GM18909 (cell line): ENCODE measurements at regions not wholly inside any gene's neighbourhood (a gene's known extent, or its start where the extent isn't known, plus 50 kb on each side); places are given as distances from the start of the nearest gene placed in this dataset.

Experiments
- ATAC-seq: cut with Tn5 transposase; IDR thresholded peaks from one replicate; pipeline ENCODE4 v1.9.1; 2021; ENCODE audit warnings: mild to moderate bottlenecking; ENCODE audit not compliant: unreplicated experiment, poor library complexity

DNA sequence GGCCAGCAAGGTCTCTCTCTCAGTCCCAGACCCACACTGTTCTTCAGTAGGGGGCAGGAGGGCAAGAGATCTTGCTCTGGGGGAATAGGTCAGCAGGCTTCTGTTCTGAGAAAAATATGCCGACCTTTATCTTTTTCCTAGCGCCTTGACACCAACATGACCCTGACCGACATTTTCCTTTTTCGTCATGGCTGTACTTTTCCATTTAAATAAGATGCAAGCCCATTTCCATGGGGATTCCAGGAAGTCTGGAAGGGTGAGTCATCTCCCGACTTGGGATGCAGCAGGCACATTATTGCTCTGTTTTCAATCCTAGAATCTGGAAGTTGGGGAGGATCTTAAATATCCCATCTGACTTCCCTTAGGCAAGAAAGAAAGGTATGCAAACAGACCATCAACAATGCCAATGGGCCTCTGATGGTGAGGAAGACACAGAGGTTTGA, 261.5 kb upstream of the LRTM1 start:
- no peak for ATAC-seq

DNA sequence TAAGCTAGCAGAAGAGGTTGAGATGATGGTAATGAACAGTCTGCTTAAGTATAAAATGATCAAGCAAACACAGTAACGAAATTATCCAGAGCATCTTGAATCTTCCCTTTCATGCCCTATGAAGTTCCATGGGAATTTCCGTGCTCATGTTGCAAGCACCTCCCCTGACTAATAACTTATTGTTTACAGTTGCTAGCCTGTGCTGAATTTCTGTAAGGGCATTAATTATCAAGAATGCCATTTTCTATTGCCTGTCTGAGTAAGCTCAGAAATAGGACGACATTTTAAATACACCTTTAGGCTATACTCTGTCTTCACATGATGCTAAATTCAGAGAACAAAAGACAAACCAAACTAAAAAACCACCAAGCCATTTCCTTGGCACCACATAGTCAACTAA, 257.5 kb upstream of the LRTM1 start:
- no peak for ATAC-seq

DNA sequence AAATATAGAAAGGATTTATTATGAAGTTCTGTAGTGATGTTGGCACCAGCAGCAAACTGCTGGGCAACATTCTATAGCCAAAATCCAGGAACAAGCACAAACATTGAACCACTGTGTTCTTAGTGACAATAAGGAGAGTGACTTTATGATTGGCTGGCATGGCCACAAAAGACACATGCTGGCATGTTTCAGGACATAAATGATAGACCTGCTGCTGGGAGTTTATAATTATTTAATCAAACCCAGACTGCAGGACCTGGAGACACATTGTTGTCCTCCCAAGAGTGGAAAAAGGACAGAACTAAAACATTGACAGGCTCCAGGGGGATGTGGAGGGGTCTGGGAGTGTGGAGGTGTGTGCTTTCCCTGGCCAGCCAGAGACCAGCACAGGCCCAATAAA, 255.3 kb upstream of the LRTM1 start:
- ATAC-seq = no peak

DNA sequence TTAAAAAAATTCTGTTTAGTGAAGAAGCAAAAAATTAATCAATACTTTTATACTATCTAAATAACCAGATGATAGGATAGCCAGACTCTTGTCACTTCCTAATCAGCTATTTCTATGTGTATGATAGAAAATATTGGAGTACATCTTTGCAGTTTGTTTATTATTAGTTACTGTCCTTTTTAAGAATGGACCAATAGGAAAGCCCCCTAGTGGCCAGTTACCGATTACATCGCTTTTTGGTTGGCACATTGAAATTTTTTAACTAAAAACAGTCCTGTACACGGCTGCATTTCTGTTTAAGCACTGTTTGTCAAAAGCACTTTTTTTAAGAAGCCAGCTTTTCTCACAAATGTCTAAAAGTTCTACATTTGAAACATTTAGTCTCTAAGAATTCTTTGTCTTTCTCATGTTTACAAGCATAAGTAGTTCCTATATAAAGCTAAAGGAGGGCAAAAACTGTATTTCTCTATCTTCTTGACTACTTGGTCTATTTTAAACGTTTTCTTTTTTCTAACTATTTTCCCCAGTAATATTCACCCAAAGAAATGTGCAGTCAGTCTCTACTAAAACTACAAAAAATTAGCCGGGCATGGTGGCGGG, 253.2 kb upstream of the LRTM1 start:
- no peak for ATAC-seq

GRCh38 chr3:55180161-55180560, 252.3 kb upstream of the LRTM1 start:
- ATAC-seq = no peak

DNA sequence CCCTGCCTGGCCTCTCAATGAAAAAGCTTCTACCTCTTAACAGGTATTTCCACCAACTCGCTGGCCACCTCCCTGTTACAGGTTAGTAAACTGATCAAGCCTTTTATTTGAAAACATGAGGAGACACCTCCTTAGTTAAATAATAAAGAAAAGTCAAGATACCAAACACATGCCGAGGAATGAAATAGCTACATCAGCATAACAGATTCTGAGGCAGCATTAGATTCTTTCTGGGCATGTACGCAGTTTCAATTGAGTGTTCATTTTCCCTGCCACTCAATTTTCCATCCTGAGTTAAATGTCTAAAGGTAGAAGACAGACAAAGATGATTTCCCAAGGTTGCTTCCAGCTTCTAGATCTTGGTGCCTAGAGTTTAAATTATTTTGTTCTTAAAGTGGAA, 250.5 kb upstream of the LRTM1 start:
- no peak for ATAC-seq

DNA sequence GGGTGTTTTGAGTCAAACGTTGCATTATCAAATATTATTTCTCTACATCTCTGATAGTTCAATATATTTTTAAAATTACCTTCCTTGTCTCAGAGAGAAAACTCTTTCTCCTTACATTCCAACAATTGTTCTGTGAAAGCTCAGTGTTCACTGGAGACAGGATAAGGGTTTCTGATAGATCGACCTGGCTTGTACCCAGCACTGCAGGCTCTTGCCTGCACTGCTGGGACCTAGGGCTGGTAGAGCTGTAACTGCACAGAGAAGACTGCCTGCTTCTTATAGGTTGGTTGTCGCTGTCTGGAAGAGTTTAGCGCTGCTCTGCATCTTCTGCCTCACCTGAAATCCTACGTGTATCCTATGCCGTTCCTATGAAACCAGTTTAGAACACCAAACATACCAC, 249.9 kb upstream of the LRTM1 start:
- ATAC-seq = no peak

DNA sequence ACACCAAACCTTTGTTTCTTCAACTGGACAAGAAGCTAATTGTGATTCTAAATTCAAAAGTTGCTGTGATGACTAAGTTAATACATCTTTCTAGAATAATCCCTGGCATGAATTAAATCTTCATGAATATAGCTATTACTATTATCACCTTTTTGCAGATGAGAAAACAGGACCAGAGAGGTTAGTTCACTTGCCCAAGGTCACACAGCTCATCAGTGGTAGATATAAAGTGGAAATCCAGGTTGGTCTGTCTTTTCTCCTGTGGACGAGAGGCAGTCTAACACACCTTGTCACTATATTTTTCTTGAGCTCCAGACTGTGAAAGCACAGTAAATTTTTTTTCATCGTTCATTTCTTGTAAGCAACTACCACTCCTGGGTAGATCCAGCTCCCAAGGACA, 247.6 kb upstream of the LRTM1 start:
- ATAC-seq = no peak

DNA sequence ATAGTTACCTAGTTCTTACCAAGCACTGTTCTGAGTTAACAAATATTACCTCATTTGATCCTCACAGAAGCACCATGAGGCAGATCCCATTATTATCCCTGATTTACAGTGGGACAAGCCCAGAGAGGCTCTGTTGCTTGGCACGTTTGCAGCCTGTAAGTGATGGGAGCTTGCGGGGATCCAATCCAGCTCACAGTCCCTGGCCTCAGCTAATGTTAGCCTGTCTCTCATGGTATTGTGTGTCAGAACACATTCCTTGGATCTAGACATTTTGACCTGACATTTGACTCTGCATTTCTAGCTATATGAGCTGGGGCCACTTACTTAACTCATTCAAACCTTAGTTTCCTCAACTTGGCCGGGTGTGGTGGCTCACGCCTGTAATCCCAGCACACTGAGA, 246.9 kb upstream of the LRTM1 start:
- no peak for ATAC-seq

DNA sequence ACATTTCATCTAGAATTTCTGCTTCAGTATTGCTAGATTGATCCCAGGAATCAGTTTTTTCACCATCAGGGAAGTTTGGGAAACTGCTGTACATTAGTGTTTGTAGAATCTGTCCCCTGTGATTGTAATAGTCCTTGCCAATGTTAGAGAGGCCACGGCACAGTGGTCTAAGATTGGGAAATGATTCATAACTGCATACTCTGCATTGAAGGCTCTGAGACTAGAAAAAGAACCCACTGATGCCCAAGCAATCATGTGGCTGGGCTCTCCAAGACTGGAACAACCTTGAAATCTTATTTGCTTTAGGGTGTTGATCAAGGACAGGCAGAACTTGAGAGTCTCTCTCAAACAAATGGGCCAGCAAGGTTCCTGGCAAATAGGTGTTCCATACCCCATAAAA, 245.6 kb upstream of the LRTM1 start:
- ATAC-seq = no peak

- ATAC-seq = no peak
Observed at GRCh38 chr3:55172913-55173312, 245.1 kb upstream of the LRTM1 start.

DNA sequence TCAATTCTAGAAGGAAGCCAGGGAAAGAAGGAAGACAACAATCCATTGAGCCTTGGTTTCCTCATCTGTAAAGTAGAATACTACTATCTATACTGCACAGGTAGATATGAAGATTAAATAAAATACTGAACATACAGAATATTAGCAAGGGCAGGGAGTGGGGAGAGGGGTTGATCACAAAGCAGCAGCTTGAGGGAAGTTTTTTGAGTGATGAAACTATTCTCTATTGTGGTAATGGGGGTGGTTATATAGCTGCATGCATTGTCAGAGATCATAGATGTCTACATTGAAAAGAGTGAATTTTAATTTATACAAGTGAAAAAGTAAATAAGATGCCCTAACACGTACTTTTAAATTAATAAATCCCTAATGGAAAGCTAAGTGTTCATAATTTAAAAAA, 242.6 kb upstream of the LRTM1 start:
- no peak for ATAC-seq

DNA sequence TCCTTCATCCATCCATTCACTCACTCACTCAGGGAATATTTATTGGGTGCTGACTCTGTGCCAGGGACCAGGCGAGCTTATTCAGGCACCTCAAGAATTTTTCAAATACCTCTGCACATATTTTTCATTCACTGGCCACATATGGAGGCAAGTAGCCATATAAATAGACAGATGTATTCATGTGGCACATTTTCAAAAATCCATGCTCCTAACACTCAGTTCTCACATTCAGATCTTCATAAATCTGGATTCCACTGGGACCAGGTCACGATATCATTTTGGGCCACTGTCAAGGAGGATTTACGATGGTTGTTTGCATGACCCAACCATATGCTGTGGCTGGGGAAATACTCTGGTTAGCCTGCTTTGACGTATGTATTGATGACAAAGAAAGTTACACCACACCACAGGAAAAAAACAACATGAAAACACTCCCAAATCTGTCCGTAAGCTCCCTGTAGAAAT, 241.8 kb upstream of the LRTM1 start:
- ATAC-seq = no peak

GRCh38 chr3:55169161-55169560, 241.3 kb upstream of the LRTM1 start:
- no peak for ATAC-seq

DNA sequence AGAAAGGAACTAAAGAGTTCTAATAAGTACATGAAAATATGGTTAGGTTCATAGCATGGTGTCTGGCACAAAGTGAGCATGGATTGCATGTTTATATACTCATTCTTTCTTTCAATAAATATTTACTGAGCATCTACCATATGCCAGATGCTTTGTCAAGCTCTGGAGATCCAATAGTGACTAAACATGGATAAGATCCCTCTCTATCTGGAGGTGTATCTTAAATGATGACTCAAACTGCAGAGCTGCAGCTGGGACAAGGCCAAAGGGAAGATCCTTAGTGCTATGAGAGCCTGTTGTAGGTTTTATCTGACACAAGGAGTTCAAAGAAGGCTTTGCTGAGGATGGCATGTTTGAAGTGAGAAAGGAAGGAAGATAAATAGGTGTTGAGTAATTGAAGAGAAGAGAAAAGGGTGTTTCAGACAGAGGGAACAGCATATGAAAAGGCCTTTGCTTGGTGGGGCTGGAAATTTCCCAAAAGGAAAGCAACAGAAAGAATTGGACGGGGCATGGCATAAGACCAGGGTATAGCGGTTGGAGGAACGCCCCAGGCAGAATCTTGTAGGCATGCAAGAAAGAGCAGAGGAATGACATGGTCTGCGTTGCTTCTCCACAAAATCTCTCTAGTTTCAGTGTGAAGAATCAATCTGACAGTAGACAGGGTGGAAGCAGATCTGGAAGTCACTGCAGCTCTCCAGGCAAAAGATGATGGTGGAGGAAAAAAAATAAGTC, 239.9 kb upstream of the LRTM1 start:
- no peak for ATAC-seq

DNA sequence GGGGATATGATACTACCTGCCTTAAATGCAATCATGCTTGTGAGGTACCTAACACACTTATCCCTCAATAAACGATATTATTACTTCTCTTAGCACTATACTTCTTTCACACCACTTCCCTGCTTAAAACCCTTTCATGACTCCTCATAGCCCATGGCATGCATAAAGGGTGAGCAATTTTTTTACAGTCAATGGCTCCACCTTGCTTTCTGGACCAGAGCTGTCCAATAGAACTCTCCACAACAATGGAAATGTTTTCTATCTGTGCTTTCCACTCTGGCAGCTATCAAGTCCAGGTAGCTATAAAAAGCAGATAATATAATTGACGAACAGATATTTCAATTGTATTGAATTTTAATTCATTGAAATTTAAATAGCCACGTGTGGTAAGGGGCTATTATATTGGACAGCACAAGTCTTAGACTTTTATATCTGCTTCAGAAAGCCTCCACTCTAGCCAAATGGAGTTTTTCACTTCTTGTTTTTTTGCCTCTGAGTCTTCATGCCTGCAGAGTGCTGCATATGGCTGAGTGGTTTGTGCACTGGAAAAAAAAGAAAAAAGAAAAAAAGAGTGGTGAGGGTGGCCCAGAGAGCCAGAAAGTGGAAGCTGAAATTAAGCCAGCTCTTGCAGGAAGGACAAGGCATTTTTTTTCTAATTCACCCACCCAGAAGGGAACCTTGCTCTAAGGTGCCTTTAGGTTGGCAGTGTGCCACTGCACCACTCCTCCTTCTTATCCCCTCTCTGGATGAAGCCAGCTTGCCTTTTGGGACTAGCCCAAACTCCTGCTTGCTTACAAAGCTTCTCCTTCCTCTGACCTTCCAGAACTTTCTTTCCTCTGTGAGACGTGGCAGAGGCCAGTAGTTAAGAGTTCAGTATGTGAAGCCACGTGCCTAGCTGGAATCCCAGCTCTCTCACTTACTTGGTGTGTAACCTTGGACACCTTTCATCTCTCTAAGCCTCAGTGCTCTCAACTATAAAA, 239.0 kb upstream of the LRTM1 start:
- ATAC-seq = no peak

GRCh38 chr3:55165704-55166405, 238.0 kb upstream of the LRTM1 start:
- ATAC-seq = no peak

DNA sequence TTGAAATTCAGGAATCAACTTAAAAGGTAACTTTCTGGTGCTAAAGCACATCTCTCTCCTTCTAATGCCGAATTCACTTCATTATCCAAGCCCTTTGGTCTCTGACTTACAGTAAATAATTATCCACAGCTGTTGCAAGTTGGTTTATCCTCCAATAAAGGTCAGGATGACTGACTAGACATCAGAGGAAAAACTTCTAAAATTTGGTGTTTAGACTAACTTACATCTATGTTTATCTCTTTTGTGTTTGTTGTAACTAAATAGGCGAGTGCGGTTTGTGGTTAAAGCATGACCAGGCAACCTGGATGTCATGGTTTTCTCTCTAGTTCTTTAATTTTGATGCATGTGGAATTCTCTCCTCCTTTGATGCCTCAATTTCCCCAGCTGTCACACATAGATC, 237.4 kb upstream of the LRTM1 start:
- no peak for ATAC-seq

GRCh38 chr3:55164876-55165275, 237.0 kb upstream of the LRTM1 start:
- ATAC-seq = no peak

DNA sequence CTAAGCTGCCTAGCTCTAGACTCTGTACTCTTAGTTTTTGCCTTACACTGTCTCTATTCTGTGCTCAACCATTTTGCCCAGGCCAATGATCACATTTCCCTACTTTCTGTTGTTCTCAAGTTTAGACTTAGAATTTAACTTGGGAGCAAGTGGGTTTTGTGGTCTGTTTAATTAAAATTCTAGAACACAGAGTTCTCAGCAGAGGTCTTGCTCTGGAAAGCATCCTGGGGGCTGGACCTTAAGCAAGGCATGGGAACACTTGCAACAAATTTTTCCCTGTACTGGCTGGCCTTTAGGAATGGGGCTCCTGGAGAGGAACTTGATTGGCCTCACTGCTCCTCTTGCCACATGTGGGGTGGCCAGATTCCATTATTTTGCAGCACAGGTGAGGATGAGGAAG, 236.3 kb upstream of the LRTM1 start:
- ATAC-seq = no peak
